ENCODE measurements at regions not wholly inside any gene's neighbourhood (a gene's known extent, or its start where the extent isn't known, plus 50 kb on each side); places are given as distances from the start of the nearest gene placed in this dataset.

DNA sequence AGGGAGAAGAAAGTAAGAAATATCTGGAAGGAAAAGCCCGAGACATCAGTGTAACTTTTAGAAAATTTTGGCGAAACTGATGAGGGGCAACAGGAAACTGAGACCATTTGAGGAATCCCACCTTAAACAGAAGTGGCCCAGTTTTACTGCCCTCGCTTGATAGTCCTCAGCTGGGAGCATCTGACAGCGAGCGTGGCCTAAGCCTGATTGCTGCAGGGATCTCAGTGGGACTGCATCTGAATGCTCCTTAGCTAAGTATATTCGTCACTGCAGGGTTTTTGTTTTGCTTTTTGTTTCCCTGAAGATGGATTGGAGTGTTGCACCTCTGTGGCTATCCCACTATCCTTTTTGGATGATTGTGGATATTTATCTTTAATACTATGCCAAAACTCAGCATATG is 262.7 kb upstream of the KLHL1 start:
- Histone ChIP-seq H3K27ac (no peak overlapping the region), H3K9me3 (no peaks in the 10 kb centered on the region), H3K9ac (ENCODE audit: low read depth in 2 of 2, low read length in 2 of 2) (no peak overlapping the region), H3K36me3 (no peaks in the 10 kb centered on the region), H3K4me3 (no peak overlapping the region), H3K27me3 (no peaks in the 10 kb centered on the region), H3K4me1 (no peaks in the 10 kb centered on the region)
- TF ChIP-seq, protein P1, sequence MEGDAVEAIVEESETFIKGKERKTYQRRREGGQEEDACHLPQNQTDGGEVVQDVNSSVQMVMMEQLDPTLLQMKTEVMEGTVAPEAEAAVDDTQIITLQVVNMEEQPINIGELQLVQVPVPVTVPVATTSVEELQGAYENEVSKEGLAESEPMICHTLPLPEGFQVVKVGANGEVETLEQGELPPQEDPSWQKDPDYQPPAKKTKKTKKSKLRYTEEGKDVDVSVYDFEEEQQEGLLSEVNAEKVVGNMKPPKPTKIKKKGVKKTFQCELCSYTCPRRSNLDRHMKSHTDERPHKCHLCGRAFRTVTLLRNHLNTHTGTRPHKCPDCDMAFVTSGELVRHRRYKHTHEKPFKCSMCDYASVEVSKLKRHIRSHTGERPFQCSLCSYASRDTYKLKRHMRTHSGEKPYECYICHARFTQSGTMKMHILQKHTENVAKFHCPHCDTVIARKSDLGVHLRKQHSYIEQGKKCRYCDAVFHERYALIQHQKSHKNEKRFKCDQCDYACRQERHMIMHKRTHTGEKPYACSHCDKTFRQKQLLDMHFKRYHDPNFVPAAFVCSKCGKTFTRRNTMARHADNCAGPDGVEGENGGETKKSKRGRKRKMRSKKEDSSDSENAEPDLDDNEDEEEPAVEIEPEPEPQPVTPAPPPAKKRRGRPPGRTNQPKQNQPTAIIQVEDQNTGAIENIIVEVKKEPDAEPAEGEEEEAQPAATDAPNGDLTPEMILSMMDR (IDR thresholded peaks at IDR 0.05), result no peak
- no peak for DNase-seq
- intact Hi-C loops (cut with DNase I), result no loop called here

DNA sequence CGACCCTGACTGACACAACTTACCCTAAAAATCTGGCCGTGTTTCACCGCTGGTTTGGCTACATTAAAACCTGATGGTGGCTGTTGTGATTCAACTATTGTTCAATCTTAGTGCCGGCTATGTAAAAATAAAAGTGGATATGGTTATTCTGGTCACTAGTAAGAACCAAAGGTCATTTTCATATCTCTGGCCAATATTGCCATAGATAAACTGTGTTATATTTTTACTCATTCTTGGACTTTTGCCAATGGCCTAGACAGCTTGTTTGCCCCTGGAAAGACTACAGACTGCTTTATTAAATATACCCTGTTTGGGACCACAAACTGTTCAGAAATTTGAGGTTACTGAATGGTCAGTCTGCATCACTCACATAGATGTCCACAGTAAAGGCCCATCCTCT is 258.5 kb upstream of the KLHL1 start:
- Histone ChIP-seq H3K9ac (ENCODE audit: low read depth in 2 of 2, low read length in 2 of 2) (no peak overlapping the region), H3K27ac (no peak overlapping the region), H3K27me3 (no peaks in the 10 kb centered on the region), H3K4me3 (no peak overlapping the region), H3K9me3 (no peaks in the 10 kb centered on the region), H3K4me1 (no peaks in the 10 kb centered on the region), H3K36me3 (no peaks in the 10 kb centered on the region)
- TF ChIP-seq, protein P1 (IDR thresholded peaks at IDR 0.05), result no peak
- intact Hi-C loops (cut with DNase I), result no loop called here
- DNase-seq, result no peak

DNA sequence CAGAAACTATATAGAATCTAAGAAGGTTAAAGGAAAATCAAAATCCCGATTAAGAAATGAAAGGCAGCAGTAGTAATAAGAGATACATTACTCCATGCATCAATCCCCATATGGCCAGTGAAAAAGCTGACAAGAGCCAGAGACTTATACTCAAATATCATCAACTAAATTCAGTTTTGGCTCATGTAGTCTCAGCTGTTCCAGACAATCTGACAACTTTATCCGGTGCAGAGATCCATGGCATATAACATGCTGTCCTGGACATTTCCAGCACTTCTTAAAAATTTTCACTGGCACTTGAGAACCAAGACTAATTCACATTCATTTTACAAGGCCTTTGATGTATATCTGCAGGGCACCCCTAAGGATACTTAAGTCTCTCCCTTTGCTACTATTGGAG is 255.7 kb upstream of the KLHL1 start:
- no peaks in the 10 kb centered on the region for H3K4me1 ChIP-seq
- no peak overlapping the region for H3K9ac ChIP-seq (ENCODE audit: low read depth in 2 of 2, low read length in 2 of 2)
- no peak overlapping the region for H3K4me3 ChIP-seq
- no peak overlapping the region for H3K27ac ChIP-seq
- TF ChIP-seq, protein P1 (IDR thresholded peaks at IDR 0.05), result no peak
- intact Hi-C loops (cut with DNase I), result no loop called here
- no peaks in the 10 kb centered on the region for H3K9me3 ChIP-seq
- no peak for DNase-seq
- no peaks in the 10 kb centered on the region for H3K27me3 ChIP-seq
- H3K36me3 ChIP-seq, result no peaks in the 10 kb centered on the region

DNA sequence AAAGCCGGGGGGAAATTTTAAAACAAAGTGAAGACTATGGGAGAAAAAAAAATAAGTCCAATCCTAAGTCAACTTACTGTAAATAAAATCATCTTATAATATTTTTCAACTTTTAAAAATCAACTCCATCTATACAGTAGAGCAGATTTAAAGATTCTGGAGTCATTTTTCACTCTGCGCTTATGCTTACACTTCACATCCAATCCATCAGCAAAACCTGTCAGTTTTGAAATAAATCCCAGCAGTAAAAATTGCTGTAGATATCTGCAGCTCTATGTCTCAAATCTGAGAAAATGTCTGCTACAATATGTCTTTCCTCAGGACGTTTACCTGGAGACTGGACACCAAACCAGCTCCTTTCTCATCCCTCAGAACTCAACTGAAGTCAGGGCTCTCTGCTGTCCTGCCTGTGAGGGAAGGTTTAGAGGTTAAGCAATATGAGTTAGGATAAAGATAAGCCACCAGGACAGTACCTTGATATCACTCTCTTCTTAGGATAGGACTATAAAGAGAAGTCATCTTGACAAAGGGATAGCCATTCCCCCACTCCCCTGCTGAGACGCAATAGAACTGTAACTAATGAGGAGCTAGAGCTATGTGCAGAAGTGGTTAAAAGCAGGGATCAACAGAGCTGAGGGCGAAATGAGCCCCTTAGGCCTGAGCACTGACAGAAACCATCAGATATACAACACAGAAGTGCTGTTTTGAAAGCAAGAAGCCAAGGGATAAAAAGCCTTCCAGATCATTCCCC is 254.7 kb upstream of the KLHL1 start:
- no peaks in the 10 kb centered on the region for H3K36me3 ChIP-seq
- intact Hi-C loops (cut with DNase I), result no loop called here
- H3K9me3 ChIP-seq, result no peaks in the 10 kb centered on the region
- H3K4me1 ChIP-seq, result no peaks in the 10 kb centered on the region
- DNase-seq, result no peak
- no peaks in the 10 kb centered on the region for H3K27me3 ChIP-seq
- H3K4me3 ChIP-seq, result no peak overlapping the region
- TF ChIP-seq, protein P1 (IDR thresholded peaks at IDR 0.05), result no peak
- no peak overlapping the region for H3K9ac ChIP-seq (ENCODE audit: low read depth in 2 of 2, low read length in 2 of 2)
- no peak overlapping the region for H3K27ac ChIP-seq

DNA sequence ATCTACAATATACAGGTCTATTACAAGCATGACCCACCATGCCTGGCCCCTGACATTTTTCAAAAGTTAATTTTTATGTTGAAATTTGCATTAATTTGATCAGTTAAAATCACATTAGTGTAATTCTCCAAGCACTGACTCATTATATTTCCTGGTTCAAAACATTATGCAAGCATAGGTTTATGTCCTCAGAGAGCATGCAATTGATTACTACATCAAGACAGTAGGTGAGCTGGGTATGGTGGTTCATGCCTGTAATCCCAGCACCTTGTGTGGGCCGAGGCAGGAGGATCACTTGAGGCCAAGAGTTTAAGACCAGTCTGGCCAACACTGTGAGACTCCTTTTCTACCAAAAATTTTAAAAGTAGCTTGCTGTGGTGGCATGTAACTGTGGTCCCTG is 248.8 kb upstream of the KLHL1 start:
- Histone ChIP-seq H3K36me3 (no peaks in the 10 kb centered on the region), H3K4me3 (no peak overlapping the region), H3K27me3 (no peaks in the 10 kb centered on the region), H3K27ac (no peak overlapping the region), H3K4me1 (no peaks in the 10 kb centered on the region), H3K9me3 (no peaks in the 10 kb centered on the region), H3K9ac (ENCODE audit: low read depth in 2 of 2, low read length in 2 of 2) (no peak overlapping the region)
- intact Hi-C loops (cut with DNase I), result no loop called here
- TF ChIP-seq, protein P1 (IDR thresholded peaks at IDR 0.05), result no peak
- DNase-seq, result no peak

Measured in colonic mucosa (tissue), 4 donors.